Superior temporal gyrus (tissue), 1 donor: ENCODE measurements at regions not wholly inside any gene's neighbourhood (a gene's known extent, or its start where the extent isn't known, plus 50 kb on each side); places are given as distances from the start of the nearest gene placed in this dataset.

Experiments
- DNase-seq: peaks from one replicate; pipeline ENCODE4 v3.0.0-alpha.2; 2016; ENCODE audit errors: extremely low spot score

DNA sequence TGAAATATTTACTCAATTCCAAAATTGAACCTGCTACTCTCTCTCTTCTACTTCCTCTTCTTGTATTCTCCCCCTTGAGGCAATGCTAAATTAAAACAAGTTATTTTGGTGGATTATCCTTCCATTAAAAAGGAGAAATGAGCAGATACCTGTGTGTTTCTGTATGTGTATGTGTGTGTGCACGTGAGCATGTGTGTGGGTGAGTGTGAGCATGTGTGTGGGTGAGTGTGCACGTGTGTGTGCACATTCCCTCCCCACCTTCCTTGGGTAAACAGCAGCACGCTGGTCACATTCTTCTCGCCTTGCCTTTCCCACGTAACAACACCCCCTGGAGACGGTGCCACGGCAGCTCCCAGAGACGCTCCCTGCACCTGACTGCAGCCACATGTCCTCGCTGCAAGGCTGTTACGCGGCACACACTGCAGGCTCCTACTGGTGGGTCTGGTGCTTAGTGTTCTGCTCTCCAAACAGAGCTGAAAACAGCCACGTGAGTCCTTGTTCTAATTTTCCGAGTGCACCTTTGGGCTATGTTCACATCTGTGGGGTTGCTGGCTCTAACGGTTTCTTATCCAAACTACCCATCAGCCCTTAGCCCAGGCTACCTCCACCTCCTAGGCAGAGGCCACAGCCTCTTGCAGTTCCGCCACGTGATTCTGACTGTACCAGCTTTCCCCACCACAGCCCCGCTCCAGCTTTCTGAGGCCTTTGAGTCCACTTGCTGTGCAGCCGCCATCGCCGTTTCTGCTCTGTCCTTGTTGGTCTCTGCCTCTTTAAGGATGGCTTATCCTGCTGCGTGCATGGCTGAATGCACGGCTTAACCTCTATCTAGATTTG lies 123.4 kb downstream of the CTTN start:
- DNase-seq: peak; percentile 64

DNA sequence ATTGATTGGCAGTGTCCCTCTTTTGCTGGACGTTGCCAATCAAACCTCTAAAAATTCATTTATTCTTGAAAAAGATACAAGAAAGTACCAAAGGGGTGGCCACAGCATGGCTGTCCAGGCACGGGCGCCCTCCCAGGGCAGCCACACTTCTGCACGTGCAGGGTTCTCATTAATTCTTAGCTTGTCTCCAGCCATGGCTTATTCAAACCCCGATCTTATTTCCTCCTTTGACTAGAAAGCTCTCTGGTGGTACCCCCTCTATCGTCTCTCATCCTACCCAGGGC lies 123.9 kb downstream of the CTTN start:
- no peak for DNase-seq

DNA sequence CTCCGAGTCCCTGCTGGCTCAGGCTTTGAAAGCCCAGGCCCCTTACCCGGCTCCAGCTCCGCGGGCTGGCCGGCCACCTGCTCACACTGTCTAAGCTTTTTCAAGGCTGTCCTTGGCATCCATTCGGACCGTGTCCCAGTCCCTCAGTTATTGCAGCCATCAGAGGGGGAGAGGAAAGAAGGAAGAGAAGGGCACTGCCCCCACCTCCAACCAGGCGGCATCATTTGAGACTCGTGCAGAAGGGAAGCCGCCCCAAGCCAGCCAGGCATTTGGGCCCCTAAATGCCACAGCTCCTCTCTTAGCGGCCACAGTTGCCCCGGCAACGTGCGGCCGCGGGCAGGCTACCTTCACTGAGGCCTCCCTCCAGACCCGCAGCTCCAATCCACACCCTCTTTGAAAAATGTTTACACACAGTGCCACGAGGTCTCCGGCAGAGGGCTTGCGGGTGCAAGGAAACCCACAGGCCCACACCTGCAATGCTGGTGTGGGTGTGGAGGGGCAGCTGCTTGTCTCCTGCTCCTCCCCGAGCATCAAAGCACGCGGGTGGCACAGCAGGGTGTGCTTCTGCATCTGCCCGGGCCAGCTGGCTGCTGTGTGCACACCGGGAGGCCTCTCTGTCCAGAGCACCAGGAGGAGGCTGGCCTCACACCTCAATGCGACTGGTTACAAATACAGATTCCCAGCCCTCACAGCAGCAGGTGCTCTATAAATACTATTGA lies 124.4 kb downstream of the CTTN start:
- no peak for DNase-seq

DNA sequence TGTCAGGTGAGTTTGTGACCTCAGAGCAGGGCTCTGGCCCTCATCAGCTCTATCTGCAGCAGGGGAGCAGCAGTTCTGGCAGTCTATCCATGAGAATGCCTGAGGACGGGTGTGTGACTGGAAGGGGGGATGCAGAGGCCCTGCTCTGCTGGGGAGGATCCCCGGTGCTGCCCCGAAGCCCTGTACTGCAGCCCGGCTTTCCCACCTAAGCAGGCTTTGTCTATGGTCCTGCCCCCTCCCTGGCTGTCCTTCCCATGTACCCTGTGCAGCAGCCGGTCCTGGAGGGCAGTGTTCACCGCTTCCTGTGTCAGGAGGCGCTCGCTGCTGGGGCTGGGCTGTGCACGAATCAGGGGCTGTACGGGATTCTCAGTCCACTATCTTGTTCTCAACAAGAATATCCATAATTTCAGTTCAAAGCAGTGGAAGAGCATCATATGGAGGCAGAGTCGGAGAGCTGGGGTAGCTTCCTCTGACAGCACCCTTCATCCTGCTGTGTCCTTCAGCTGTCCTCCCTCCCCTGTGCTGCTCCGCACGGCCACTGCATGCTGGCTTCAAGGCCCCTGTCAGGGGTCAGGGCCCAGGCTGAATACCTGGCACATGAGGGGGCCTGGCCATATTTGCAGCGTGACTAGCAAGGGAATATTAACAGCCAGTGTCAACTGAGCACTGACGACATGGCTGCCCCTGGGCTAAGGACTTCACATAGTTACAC lies 125.2 kb downstream of the CTTN start:
- no peak for DNase-seq

DNA sequence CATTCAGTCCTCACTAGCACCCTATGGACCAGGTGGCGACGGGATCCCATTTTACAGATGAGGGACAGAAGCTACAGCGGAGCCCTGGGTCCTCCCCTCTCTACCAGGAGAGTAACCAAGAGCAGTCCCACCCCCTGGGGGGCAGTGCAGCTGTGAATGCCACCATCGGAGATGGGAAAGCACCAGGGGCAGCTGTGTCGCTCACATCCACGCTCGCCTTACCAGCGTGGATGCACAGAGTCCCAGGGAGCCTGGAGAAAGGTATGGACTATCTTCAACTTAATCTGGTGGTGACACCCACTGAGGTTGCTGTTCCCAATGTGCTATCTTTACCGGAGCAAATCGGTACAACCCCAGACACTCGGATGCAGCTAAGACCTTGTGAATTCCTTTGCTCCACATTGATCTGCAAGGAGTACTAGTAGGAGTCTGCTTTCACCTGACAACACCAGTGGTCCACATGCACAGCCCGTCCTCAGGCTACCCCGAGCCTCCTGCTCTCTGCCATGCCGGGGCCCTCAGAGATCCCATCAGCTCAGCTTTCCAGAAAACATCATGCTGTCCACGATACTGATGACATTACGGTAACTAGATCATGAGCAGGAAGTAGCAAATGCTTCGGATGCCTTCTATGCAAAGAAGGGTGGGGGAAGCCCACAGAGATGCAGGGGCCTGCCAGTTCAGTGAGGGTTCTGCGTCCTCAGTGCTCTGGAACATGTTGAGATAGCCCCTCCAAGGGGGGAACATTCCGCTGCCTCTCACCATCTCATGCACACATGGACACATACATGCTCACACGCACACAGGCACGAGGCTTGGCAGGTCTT lies 126.0 kb downstream of the CTTN start:
- no peak for DNase-seq

DNA sequence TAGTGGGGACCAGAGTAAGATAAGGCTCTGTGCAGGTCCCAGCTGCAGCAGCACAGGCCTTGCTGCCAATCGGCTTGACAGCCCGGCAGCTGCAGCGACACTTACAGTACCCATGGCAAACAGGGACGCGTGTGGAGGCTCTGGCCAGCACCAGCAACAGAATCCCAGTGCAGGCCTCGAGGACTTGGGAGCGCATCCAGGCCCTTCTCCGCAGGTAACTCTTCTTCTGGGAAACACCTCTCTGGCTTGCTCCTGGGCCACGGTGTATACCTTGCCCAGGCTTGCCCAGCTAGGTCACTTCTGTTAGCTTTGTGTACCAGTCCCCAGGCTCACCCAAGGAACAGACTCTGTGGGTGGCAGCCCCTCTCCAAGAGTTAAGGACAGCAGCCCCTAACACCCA lies 126.7 kb downstream of the CTTN start:
- no peak for DNase-seq

DNA sequence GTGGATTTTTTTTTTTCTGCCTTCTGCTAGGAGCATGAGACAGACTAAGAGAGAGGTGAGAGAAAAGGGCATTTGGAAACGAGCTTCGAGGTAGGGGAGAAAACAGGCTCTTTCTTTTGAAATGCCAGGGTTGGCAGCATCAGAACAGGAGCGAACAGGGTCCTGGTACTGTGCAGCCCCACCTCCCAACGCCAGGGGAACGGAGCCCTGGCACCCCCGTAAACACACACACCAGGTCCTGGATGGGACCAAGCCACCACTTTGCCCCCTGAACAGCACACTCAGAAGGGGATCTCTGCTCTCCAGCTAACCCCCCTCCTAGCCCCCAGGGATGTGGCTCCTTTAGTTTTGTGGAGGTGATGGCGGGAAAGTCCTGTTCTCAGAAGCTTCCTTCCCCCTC lies 127.1 kb downstream of the CTTN start:
- DNase-seq: no peak

DNA sequence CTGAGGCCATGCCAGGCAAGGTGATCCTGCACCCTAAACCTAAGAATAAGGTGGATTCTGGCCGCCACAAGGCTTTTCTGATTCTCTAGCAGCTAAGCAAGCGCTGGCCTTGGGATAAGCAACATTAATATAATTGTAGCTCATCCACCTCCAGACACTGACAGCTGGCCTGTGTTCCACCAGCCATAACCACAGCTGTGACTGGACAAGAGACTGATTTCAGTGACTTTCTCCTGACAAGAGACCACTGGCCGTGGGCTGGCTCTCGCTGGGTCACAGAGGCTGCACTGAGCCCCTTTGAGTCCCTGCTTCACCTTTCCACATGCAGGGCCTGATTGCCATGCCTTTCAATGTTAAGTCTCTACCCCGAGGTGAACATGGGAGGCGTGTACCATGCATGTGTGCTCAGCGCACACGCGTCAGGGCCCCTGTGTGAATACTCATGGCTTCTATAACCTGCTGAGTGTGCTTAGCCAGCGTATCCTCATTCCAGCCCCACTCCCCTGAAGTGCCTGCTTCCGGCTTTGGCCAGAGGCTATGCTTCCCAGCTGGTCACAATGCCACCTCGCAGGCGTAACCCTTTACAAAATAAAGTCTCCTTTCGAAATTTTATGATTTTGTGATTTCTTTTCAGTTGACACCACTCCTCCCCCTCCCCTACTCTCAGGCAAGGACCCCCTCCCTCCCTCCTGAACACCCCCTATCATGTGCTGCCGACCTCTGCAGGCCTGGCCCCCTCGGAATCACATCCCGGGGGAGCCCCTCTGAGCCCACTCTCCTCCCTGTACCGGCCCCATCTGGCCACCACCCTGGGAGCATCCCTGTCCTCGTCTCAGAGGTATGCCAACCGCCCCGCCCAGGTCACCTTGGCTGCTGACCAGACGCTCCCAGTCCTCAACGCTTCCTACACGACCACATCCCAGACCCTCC lies 128.1 kb downstream of the CTTN start:
- DNase-seq: no peak

DNA sequence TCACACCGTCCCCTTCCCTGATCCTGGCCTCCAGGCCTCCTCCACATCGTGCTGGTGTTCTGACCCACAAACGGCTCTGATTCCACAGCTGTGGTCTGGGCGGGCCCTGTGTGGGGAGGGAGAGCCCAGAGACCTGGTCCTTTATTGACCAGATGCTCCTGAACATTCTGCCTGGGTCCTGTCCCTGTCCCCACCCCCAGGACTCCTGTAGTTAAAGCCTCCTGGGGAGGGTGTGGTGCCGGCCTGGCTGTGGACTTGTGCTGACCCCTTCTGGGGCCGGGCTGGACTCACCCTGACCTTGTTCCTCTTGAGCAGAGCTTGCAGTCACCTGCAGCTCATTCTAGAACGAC lies 128.7 kb downstream of the CTTN start:
- no peak for DNase-seq

DNA sequence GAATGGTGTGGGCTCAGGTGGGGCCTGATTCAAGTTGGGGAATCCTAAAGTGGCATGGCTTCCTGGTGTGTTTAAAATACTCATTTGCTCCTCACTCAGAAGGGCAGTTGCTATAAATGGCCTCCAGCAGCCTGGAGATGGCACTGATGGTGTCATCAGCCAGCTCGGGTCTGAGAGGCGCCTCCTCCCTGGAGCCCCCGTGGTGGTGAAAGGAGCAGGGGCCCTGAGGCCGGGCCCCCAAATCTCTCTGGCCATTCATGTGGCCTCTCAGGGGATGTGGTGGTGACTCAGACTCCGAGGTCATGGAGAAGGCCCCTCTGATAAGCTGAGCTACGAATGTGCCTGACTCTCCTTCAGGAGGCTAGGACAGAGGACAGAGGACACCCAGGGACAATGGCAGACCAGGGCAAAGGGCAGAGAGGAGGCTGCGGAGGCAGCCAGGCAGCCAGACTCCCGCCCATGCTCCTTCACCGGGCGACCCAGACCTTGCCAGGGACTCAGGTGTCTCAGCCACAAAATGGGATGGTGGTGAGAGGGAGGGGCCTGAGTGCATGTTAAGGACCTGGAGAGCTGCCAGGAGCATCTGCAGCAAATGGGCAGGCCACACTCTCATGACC lies 129.2 kb downstream of the CTTN start:
- no peak for DNase-seq

DNA sequence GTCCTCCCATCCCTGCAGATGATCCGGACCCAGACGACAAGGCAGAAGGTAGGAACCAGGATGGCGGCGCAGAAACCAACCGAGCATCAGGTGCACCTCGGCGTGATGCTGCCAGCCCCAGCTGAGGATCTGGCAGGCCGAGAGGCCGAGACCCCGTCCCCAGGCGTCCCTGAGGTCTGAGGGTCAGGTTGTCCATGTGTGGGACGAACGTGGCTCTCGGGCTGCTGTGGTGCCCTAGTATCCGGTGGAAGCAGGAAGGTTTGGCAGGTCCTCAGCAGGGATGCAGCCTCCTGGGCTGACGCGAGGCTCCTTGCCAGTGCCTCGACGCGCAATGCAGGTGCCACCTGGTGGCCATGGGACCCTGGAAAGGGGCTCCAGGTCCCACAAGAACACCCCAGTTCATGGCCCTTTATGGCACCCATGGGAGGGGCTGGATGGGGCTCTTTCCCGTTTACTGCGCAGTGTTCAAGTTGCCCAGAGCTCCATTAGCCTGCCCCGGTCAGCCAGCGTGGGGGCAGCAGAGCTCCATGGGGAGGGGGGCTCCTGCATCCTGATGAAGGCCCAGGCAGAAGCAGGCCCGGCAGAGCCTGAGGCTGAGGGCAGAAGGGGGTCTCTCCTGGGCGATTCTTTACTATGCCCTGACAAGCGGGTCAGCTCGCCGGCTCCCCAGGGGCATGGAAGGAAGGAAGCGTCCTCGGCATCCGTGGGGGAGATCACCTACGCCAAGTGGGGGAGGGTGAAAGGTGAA lies 129.9 kb downstream of the CTTN start:
- DNase-seq: no peak

DNA sequence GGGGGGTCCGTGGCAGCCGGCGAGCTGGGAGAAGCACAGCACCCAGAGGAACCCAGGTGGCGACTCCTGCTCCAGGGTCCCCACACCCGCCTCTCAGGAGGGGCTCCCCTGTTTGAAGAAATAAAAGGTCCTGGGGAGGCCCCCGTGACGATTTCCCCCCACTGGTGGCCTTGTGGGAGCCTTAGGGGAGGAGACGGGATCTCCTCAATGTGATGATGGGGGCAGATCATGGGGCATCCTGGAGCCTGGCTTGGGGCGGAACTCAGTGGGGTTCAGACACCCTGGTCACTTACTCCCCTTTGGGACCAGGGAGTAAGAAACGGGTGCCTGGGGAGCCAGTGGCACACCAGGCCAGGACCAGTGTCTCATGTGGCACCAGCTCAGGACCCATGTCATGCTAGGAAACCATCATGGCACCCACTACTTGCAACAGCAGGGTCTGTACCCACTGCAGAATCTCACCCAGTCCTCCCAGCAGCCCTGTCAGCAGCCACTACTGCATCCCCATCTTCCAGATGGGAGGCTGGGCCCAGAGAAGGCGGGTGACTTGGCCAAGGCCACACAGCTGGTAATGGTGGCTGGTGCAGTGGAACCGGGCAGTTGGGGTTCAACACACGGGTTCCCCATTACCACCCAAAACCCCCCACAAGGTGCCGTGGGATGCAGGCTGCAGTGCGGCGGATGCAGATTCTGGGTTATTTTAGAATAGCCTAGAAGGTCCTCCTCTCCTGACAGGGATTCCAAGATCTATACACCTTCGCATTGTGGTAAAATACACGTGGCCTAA lies 130.7 kb downstream of the CTTN start:
- DNase-seq: no peak

DNA sequence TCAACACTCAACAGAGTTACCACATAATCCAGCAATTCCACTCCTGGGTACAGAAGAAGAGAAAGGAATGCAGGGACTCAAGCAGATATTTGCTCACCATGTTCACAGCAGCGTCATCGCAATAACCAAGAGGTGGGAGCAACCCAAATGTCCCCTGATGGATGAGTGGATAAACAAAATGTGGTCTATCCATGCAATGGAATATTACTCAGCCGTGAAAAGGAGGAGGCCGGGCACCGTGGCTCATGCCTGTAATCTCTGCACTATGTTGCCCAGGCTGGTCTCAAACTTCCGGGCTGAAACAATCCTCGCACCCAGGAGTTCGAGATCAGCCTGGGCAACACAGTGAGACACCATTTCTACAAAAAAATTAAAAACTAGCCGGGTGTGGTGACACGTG lies 131.7 kb downstream of the CTTN start:
- DNase-seq: no peak

DNA sequence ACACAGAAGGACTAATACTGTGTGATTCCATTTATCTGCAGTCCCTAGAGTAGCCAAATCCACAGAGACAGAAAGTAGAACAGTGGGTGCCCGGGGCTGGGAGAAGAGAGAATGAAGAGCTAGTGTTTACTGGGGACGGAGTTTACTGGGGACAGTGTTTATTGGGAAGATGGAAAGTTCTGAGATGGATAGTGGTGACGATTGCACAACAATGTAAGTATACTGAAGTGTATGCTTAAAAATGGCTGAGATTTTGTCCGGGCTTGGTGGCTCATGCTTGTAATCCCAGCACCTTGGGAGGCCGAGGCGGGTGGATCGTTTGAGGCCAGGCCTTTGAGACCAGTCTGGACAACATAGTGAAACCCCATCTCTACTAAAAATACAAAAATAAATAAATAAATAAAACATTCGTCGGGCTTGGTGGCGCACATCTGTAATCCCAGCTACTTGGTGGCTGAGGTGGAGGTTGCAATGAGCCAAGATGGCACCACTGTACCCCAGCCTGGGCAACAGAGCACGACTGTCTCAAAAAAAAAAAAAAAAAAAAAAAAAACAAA lies 132.4 kb downstream of the CTTN start:
- DNase-seq: no peak

DNA sequence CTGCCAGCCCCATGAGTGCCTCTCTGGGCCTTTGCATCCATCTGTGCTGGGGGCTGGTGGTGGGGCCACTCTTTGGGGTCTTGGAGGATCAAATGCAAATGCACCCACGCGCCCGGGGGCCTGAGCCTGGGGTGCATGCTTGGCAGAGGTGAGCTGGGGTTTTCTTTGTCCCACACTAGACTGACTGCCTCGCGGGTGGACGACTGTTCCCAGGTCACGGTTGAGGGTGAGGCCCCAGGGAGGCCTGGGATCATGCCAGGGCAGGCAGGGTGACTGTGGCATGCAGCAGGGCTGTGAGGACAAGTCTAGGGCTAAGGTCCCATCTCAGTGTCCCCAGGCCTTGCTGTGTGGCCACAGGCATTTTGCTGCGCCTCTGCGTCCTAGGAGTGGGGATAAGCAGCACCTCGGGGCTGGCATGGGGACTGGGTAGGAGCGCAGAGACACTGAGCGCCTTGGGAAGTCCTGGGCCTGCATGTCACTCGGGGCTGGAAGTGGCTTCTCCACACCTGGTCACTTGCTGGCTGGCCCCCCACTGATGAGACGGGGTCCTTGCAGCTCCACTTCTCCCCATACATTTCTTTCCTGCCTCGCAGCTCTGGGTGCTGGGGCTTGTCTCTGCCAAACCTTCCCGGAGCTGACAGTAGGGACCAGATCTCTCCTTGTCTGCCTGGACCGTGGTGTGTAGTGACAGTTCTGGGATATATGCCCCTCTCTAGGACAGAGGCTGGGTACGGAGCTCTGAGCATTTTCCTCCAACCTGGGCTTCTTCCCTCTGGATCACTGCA lies 133.1 kb downstream of the CTTN start:
- no peak for DNase-seq

DNA sequence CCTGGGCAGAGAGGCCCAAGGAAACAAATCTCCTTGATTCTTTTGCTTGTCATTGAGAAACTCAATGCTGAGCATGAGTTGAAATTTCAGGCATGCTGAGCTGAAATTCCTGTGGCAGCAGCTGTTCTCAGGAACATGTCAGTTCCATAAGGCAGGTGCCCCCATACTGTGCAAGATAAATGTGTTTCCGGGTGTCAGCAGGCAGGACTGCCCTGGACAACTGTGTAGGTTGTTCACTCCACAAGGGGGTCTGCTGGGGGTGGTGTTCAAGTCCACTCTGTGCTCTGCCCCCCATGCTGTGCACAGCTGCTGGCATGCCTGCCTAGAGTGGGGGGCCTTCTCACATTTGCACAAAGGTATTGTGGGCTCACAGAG lies 133.7 kb downstream of the CTTN start:
- no peak for DNase-seq

DNA sequence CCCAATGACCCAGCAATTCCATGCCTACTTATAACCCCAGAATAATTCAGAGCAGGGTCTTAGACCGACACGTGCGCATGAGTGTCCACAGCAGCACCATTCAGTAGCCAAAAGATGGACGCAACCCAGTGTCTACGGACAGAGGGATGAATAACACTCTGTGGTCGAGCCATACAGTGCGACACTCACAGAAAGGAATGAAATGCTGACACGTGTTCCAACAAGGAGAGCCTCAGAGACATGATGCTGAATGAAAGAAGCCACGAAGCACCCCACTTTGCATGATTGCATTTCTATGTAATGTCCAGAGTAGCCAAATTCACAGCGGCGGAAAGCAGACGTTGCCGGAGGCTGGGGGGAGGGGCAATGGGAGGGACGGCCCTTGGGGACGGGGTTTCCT lies 134.4 kb downstream of the CTTN start:
- no peak for DNase-seq
